ENCODE measurements at regions not wholly inside any gene's neighbourhood (a gene's known extent, or its start where the extent isn't known, plus 50 kb on each side); places are given as distances from the start of the nearest gene placed in this dataset.

GRCh38 chr4:188657365-188657764, 518.1 kb downstream of the TRIML1 start:
- Histone ChIP-seq H3K27me3 (ENCODE audit: control insufficient read depth, insufficient read depth, low read length) (no peaks in the 10 kb centered on the region), H3K27ac (ENCODE audit: low read depth, low read length) (no peak overlapping the region), H3K9me3 (ENCODE audit: control insufficient read depth, insufficient read depth, low read length) (peaks cover 11% of the 10 kb centered on the region), H3K4me3 (ENCODE audit: low read depth, low read length) (no peak overlapping the region)
- CTCF ChIA-PET: no interaction called here
- POLR2A ChIA-PET: no interaction called here
- no peak for DNase-seq (ENCODE audit: low read depth, low spot score)
- TF ChIP-seq CTCF (IDR thresholded peaks at IDR 0.05; ENCODE audit: low read depth, low read length): no peak

DNA sequence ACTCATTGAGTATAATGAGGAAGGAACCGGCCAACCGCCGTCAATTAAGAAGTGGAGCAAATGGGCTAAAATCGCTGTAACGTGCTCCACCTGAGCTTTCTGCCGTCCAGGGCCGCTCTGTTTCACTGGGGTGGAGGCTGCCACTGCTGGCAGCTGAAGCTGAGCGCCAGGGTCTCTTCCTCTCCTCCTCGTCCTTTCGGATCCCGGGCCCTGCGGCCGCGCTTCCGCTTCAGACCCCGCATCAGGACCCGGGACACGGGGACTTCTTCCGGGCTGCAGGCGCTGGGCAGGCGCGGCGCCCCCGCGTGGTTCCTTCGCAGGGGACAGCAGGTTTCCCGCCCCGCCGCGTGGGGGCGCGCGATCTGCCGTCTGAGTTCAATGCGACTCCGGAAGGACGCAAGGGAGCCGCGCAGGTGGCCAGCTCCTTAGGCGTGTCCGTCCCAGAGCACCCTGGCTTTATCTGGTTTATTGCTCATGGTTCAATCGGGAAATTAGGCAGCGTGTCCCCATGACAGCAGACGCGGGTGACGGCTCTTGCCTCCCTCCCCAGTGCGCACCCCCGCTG, 519.8 kb downstream of the TRIML1 start:
- H3K27me3 ChIP-seq (ENCODE audit: control insufficient read depth, insufficient read depth, low read length): no peaks in the 10 kb centered on the region
- POLR2A ChIA-PET: no interaction called here
- H3K4me3 ChIP-seq (ENCODE audit: low read depth, low read length): no peak overlapping the region
- no peak for TF ChIP-seq CTCF (IDR thresholded peaks at IDR 0.05; ENCODE audit: low read depth, low read length)
- peaks cover 11% of the 10 kb centered on the region for H3K9me3 ChIP-seq (ENCODE audit: control insufficient read depth, insufficient read depth, low read length)
- no peak for DNase-seq (ENCODE audit: low read depth, low spot score)
- no peak overlapping the region for H3K27ac ChIP-seq (ENCODE audit: low read depth, low read length)
- CTCF ChIA-PET: no interaction called here

DNA sequence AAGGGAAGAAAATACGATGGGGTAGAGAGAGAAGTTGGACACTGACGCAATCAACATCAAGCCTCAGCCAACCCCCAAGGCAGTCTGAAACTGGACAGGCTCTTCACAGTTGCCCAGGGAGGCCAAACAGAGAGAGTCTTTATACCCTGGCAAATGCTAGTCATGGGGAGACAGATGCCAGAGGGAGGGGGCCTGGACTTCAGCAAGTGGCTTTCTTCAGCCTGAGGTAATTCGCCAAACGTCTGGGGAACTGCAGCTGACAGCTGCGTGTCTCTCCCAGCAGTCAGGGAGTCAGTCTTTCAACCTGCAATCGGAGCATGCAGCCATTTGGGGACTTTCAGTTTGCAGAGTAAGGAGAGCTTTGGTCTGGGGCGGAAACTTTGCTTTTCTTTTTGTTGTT, 521.6 kb downstream of the TRIML1 start:
- Histone ChIP-seq H3K27ac (ENCODE audit: low read depth, low read length) (no peak overlapping the region), H3K4me3 (ENCODE audit: low read depth, low read length) (no peak overlapping the region), H3K27me3 (ENCODE audit: control insufficient read depth, insufficient read depth, low read length) (no peaks in the 10 kb centered on the region), H3K9me3 (ENCODE audit: control insufficient read depth, insufficient read depth, low read length) (peaks cover 8% of the 10 kb centered on the region)
- CTCF ChIA-PET: no interaction called here
- TF ChIP-seq CTCF (IDR thresholded peaks at IDR 0.05; ENCODE audit: low read depth, low read length): no peak
- POLR2A ChIA-PET: no interaction called here
- DNase-seq (ENCODE audit: low read depth, low spot score): no peak

GRCh38 chr4:188661502-188661901, 522.3 kb downstream of the TRIML1 start:
- no peaks in the 10 kb centered on the region for H3K27me3 ChIP-seq (ENCODE audit: control insufficient read depth, insufficient read depth, low read length)
- CTCF ChIA-PET: no interaction called here
- H3K9me3 ChIP-seq (ENCODE audit: control insufficient read depth, insufficient read depth, low read length): peaks cover 8% of the 10 kb centered on the region
- POLR2A ChIA-PET: no interaction called here
- TF ChIP-seq CTCF (IDR thresholded peaks at IDR 0.05; ENCODE audit: low read depth, low read length): no peak
- no peak for DNase-seq (ENCODE audit: low read depth, low spot score)
- no peak overlapping the region for H3K4me3 ChIP-seq (ENCODE audit: low read depth, low read length)
- no peak overlapping the region for H3K27ac ChIP-seq (ENCODE audit: low read depth, low read length)

DNA sequence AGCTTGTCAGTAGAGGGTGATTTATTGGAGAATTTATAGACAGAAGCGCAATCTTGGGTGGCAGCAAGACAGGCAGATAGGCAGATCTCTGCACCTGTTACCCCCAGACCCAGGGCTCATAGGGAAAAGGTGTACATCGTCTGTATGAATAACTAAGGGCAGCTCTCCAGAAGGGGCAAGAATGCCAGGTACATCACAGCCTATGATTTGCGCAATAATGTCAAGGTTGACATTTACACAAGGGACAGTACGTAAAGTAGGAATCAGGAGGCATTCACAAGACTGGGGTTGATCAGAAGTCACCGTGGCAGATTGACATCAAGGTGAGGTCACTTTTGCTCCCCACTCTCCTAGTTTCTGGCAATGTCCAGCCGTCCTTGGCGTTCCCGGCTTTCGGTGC, 524.1 kb downstream of the TRIML1 start:
- DNase-seq (ENCODE audit: low read depth, low spot score): no peak
- H3K27ac ChIP-seq (ENCODE audit: low read depth, low read length): no peak overlapping the region
- ChIA-PET CTCF (no interaction called here), POLR2A (no interaction called here)
- peaks cover 14% of the 10 kb centered on the region for H3K9me3 ChIP-seq (ENCODE audit: control insufficient read depth, insufficient read depth, low read length)
- no peak overlapping the region for H3K4me3 ChIP-seq (ENCODE audit: low read depth, low read length)
- no peaks in the 10 kb centered on the region for H3K27me3 ChIP-seq (ENCODE audit: control insufficient read depth, insufficient read depth, low read length)
- TF ChIP-seq CTCF (IDR thresholded peaks at IDR 0.05; ENCODE audit: low read depth, low read length): no peak

All from AG04450 (cell line).